Left ventricle myocardium inferior (tissue), 1 donor: ENCODE measurements at regions not wholly inside any gene's neighbourhood (a gene's known extent, or its start where the extent isn't known, plus 50 kb on each side); places are given as distances from the start of the nearest gene placed in this dataset.
A peak's percentile ranks its signal among the peaks of the same experiment; 100 is the strongest.
"Not testable (repeated sequence)": the region's sequence is repeated elsewhere in the genome, so short reads cannot be mapped to it uniquely, and the experiment has no call there.

Experiments used
- DNase-seq: peaks from one replicate; pipeline ENCODE4 v3.0.0-alpha.2; 2020
- H3K27ac ChIP-seq: fragments of 200-600 bp; replicated peaks from 2 replicates; pipeline ENCODE4 v1.8.0; 2021
- H3K27me3 ChIP-seq: fragments of 200-600 bp; 2 replicates; pipeline ENCODE4 v1.8.0; 2021; ENCODE audit warnings: low read depth
- H3K36me3 ChIP-seq: fragments of 200-600 bp; 2 replicates; pipeline ENCODE4 v1.8.0; 2021
- H3K4me1 ChIP-seq: fragments of 200-600 bp; 2 replicates; pipeline ENCODE4 v1.8.0; 2021
- H3K4me3 ChIP-seq: fragments of 200-600 bp; 2 replicates; pipeline ENCODE4 v1.8.0; 2021; ENCODE audit warnings: mild to moderate bottlenecking, moderate library complexity
- H3K9me3 ChIP-seq: fragments of 200-600 bp; replicated peaks from 2 replicates; pipeline ENCODE4 v1.8.0; 2021
- intact Hi-C: fragments of 100-400 bp; cut with micrococcal nuclease; formaldehyde crosslinking; loops from one replicate; pipeline ENCODE4 v1.11.0; 2022
- donor health status: DM: no; HTN: yes; CAD: no; lungs with severe emphysema.

- DNase-seq, H3K4me1 ChIP-seq, H3K27me3 ChIP-seq, H3K36me3 ChIP-seq, intact Hi-C loops, H3K27ac ChIP-seq, H3K9me3 ChIP-seq, H3K4me3 ChIP-seq: not testable (repeated sequence)
Measured at GRCh38 chr9:41367301-41367700, 178.2 kb upstream of the ZNG1F start.

- intact Hi-C loops, H3K36me3 ChIP-seq, DNase-seq, H3K27me3 ChIP-seq, H3K4me1 ChIP-seq, H3K9me3 ChIP-seq, H3K27ac ChIP-seq, H3K4me3 ChIP-seq: not testable (repeated sequence)
Measured at GRCh38 chr9:41361790-41362189, 172.7 kb upstream of the ZNG1F start.

- intact Hi-C loops, H3K4me1 ChIP-seq, H3K36me3 ChIP-seq, H3K27me3 ChIP-seq, H3K9me3 ChIP-seq: not testable (repeated sequence)
- peak overlapping the region; percentile 85 for H3K27ac ChIP-seq
- H3K4me3 ChIP-seq, result peak overlapping the region; percentile 76
- peak; percentile 22 for DNase-seq
Measured at GRCh38 chr9:41359116-41359515, 170.0 kb upstream of the ZNG1F start.

GRCh38 chr9:41358682-41359081, 169.6 kb upstream of the ZNG1F start:
- Histone ChIP-seq H3K27ac (peak overlapping the region; percentile 85), H3K4me3 (peak overlapping the region; percentile 76)
- peak; percentile 88 for DNase-seq
- H3K36me3 ChIP-seq, H3K9me3 ChIP-seq, H3K4me1 ChIP-seq, intact Hi-C loops, H3K27me3 ChIP-seq: not testable (repeated sequence)

- intact Hi-C loops, H3K36me3 ChIP-seq, DNase-seq, H3K4me1 ChIP-seq, H3K9me3 ChIP-seq, H3K27me3 ChIP-seq: not testable (repeated sequence)
- peak overlapping the region; percentile 85 for H3K27ac ChIP-seq
- H3K4me3 ChIP-seq, result peak overlapping the region; percentile 76
Measured at GRCh38 chr9:41357918-41358404, 168.8 kb upstream of the ZNG1F start.

- H3K4me3 ChIP-seq, result peak overlapping the region; percentile 76
- H3K4me1 ChIP-seq, intact Hi-C loops, H3K36me3 ChIP-seq, H3K9me3 ChIP-seq, H3K27me3 ChIP-seq, DNase-seq: not testable (repeated sequence)
- peak overlapping the region; percentile 61 for H3K27ac ChIP-seq
Measured at GRCh38 chr9:41357350-41357748, 168.2 kb upstream of the ZNG1F start.

- peak overlapping the region; percentile 61 for H3K27ac ChIP-seq
- peak overlapping the region; percentile 53 for H3K4me3 ChIP-seq
- DNase-seq, result peak; percentile 85
- H3K36me3 ChIP-seq, intact Hi-C loops, H3K27me3 ChIP-seq, H3K9me3 ChIP-seq, H3K4me1 ChIP-seq: not testable (repeated sequence)
Measured at GRCh38 chr9:41356588-41357349, 167.7 kb upstream of the ZNG1F start.

GRCh38 chr9:41355712-41356450, 166.8 kb upstream of the ZNG1F start:
- peak overlapping the region; percentile 53 for H3K4me3 ChIP-seq
- H3K9me3 ChIP-seq, H3K27me3 ChIP-seq, intact Hi-C loops, H3K27ac ChIP-seq, H3K36me3 ChIP-seq, H3K4me1 ChIP-seq, DNase-seq: not testable (repeated sequence)

- intact Hi-C loops, H3K4me1 ChIP-seq, H3K27ac ChIP-seq, H3K9me3 ChIP-seq, DNase-seq, H3K36me3 ChIP-seq, H3K27me3 ChIP-seq: not testable (repeated sequence)
- peak overlapping the region; percentile 54 for H3K4me3 ChIP-seq
Measured at GRCh38 chr9:41354978-41355377, 165.9 kb upstream of the ZNG1F start.

- intact Hi-C loops, result not testable (repeated sequence)
Measured at GRCh38 chr9:41354060-41354934, 165.2 kb upstream of the ZNG1F start.

GRCh38 chr9:41353026-41353425, 163.9 kb upstream of the ZNG1F start:
- H3K9me3 ChIP-seq, H3K27me3 ChIP-seq, H3K4me3 ChIP-seq, intact Hi-C loops, H3K27ac ChIP-seq, H3K36me3 ChIP-seq, DNase-seq, H3K4me1 ChIP-seq: not testable (repeated sequence)

More at GRCh38 chr9:41354060-41354934, 165.2 kb upstream of the ZNG1F start:
- not testable (repeated sequence) for H3K9me3 ChIP-seq, H3K27ac ChIP-seq, DNase-seq, H3K4me1 ChIP-seq, H3K27me3 ChIP-seq, H3K36me3 ChIP-seq
- H3K4me3 ChIP-seq, result peak overlapping the region; percentile 54

- H3K9me3 ChIP-seq, H3K4me1 ChIP-seq, H3K27me3 ChIP-seq, H3K27ac ChIP-seq, H3K36me3 ChIP-seq, H3K4me3 ChIP-seq, intact Hi-C loops, DNase-seq: not testable (repeated sequence)
Measured at GRCh38 chr9:41352390-41352789, 163.3 kb upstream of the ZNG1F start.

GRCh38 chr9:41347893-41348292, 158.8 kb upstream of the ZNG1F start:
- H3K4me1 ChIP-seq, H3K4me3 ChIP-seq, DNase-seq, H3K36me3 ChIP-seq, H3K9me3 ChIP-seq, H3K27ac ChIP-seq, intact Hi-C loops, H3K27me3 ChIP-seq: not testable (repeated sequence)
